DMS153 (cell line): ENCODE measurements at regions not wholly inside any gene's neighbourhood (a gene's known extent, or its start where the extent isn't known, plus 50 kb on each side); places are given as distances from the start of the nearest gene placed in this dataset.

Experiments used
- DNase-seq: peaks from one replicate; lab custom pipeline; 2025; lab: John Stamatoyannopoulos, UW

DNA sequence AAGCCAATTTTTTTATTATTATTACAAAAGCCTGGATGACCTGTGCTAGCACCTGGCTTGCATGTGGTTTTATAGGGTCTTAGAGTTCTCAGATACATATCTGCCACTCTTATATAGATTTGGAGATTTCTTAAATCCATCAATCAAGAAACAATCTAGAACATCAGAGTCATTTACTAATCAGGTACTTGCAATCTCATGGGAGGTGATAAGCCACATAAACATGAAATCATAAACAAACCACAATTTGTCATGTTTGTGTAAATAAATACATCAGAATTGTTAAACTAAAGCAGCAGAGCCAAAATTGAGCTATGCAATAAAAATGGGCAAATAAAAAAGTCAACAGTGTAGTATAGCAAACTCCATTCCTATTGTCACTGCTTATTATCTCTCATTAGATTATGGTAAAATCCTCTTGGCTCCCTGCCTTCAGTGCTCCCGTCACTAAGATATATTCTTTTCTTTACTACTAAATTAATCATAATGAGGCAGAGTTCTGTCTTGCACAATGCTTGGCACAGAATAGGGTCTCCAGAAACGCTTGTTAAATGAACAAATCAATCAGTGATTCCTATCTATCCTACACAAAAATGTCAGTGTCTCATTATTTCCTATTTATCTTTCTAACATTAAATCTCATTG, 108.7 kb upstream of the TTC29 start:
- DNase-seq: no peak

GRCh38 chr4:147056940-147057610, 111.4 kb upstream of the TTC29 start:
- no peak for DNase-seq

DNA sequence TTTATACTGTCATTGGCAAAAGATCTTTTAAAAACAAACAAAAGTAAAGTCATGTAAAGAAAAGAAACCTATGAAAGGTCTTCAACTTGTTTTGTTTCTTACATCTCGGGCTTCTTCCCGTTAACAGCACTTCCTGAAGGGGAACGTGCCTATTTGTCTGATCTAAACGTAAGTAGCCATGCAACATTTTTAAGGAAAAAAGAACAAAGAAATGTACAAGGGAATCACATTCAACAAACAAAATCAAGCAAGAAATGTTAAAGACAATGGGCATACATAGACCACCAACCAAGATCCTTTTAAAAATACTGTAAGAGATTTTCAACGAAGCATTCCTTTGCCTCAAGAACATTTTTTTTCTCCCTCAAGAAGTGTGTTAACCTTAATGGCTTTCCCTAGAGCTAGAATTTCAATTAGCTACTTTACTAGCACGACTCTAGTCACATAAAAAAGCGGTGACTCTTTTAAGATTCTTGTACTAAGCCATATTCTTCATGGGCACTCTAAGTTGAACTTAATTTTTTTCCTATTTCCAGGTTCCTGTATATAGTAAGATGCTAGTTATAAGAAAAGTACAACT, 112.0 kb upstream of the TTC29 start:
- DNase-seq: no peak

GRCh38 chr4:147059064-147059731, 113.5 kb upstream of the TTC29 start:
- no peak for DNase-seq

DNA sequence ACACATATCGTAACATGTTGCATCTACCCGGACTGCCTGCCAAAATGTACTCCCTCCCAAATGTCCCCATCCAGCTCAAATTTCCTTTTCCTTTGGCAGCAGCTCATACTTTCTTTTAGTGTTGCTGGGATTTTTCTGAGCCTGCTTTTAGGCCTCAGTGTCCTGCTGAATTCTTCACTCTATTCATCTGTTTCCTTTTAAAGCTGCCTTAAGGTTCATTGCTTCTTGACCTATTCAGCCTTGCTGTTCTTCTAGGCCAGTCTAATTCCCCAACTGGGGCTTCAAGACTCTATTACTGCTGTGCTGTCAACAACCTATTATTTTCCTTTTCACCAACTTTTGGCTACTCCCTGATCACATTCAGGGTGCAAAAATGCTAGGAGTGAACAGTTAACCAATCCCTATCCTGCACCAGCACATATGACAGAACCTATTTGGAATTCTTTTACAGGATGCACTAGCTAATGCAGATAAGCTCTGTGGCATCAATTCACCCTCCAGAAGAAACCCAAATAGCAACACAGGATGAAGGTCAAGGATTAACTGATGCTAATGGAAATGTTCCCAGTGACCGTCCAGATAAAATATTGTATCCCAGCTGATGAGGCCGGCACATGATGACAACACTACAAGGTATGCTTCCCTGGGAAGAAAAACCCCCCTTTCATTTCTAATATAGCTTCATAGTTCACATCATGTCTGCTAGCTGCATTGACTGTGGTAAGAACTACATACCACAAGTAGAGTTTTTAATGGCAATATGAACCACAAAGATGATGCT, 114.7 kb upstream of the TTC29 start:
- DNase-seq: no peak

DNA sequence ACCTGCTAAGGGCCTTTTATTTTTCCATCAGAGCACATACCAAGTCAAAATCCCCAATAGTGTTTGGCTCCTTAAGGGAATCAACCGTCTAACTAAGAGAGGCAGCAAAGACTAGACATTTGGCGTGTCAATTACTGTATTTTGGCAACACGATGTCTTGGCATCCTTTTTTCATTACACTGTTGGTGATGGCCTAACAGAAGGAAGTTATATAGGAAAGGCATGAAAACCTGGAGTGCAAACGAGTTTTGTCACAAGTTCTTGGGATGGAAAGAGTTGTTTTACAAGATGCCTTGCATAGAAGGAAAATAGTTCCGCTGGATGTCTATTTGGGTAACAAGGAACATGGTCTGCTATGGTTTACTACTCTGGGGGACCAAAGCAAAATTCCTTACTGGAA, 119.2 kb upstream of the TTC29 start:
- no peak for DNase-seq

- DNase-seq: no peak
These were observed 122.9 kb upstream of the TTC29 start for GRCh38 chr4:147068564-147068963.

- DNase-seq: no peak
These were observed 125.6 kb upstream of the TTC29 start for GRCh38 chr4:147071209-147071740.

DNA sequence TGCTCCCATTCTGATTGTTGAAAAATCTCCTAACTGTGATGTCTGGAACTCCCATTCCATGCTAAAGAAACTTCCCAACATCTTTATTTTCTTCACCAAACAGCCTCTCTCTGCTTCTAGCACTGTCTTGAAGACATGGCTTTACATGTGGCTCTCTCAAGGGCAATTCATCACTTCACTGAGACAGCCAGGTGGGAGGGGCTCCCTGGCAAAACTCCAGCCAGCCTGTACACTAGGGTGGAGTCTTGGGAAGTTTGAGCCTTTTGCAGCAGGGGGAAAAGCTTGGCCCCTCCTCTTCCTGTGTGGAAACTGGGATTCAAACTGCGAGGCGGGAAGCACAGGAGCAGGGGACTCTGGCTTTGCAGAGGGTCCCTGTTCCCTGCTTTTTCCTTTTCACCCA, 130.5 kb upstream of the TTC29 start:
- no peak for DNase-seq

GRCh38 chr4:147076728-147077127, 131.1 kb upstream of the TTC29 start:
- DNase-seq: no peak

- no peak for DNase-seq
These were observed 132.7 kb upstream of the TTC29 start for GRCh38 chr4:147078362-147078761.

DNA sequence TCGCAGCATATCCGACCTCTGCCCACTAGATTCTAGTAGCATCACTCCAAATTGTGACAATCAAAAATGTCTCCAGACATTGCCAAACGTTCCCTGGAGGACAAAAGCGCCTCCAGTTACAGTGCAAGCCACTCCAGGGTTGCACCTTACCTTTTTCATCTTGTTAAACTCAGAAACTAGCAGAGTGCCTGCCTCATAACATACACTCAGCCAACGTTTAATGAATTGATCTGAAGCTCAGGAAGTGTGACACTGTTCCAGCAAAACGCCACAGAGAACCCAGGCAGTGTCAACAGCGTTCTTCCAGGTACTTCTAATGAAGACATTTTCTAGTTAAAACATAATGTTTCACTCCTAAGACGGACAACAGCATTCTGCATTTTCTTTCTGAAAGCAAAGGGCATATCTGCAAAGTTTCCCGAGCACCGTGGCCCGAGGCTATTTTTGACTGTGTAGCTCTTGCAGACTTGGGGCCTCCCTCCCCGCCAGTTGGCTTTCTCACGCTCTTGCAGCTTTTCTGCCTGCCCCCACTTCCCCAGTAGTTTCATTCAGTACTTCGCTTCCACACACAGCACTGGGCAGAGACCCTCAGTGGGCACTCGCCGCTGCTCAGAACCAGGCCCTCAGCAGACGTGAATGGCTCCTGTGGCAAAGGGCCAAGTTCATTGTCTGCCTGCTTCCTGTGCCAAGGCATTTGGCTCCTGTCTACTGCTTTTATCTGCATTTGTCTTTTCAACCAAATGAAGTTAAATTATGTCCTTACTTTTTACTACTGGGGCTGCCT, 133.4 kb upstream of the TTC29 start:
- DNase-seq: no peak

DNA sequence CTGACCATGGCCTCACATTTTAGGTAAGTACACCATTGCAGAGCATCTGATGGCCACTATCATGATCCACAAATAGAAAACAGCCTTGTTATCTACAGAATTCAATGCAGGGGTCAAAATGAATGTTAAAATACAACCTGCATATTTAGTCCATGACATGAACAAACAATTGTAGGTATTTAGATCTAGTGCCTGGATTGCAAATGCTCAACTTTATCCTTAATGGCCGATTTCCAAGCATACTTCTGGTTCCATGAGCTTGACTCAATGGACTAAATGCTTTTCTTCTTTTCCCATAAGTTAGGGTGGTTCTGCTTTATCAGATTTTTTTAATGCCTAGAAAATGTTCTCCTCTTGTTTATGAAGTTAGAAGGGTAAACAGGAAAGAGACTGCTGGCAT, 139.2 kb upstream of the TTC29 start:
- no peak for DNase-seq

DNA sequence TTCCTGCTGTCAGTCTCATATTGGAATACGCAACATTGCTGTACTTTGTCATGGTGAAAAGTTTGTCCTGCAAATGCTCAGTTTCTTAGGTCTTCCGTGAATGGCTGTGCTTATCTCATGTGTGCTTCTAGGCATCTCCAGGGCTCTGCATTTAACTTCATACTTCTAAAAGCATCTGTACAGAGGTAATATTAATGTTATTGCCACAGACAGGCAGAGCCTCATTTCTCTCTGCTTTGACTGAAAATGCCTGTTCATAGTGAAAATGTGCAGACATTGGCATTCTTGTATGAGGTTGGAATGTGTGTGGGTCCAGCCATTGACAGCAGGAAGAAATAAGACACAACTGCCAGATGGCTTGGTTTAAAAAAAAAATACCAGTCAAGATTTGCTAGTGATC, 140.1 kb upstream of the TTC29 start:
- DNase-seq: no peak

GRCh38 chr4:147088146-147088545, 142.5 kb upstream of the TTC29 start:
- no peak for DNase-seq

GRCh38 chr4:147090486-147090885, 144.8 kb upstream of the TTC29 start:
- no peak for DNase-seq

DNA sequence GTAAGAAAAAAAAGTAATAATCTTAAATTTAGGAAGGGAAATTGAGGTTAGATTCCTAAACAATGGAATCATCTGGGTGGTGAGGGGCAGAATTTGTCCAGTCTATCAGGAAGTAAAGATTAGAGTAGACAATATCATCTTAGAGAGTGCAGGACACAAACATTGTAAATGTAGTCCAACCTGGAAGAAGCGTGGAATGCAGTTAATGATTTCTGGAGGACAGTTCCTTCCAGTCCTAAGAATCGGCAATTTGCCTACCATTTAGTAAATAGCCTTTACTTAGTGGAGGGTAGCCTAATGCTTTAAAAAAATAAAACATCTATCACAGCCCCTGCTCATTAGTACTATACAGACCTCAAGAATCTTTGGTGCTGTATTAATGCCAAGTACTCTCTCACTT, 147.5 kb upstream of the TTC29 start:
- no peak for DNase-seq

DNA sequence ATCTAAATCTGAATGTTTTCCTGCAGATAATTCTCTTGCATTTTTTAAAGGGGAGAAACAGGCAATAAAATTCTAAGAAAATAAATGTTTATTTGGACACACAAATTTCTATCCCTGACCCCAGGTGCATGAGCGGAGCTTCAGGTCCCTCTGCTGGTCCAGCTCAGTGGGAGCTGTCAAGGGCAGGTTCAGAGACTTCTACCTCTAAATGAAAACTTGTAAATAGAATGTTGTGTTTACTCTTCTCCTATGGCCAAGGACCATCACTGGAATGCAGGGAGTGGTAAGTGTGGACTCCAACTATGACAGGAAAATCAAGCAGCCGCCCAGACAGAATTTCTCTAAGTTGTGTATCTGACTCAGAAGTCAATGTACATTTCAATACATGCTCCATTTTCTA, 148.6 kb upstream of the TTC29 start:
- DNase-seq: no peak

- peak; percentile 5 for DNase-seq
These were observed 151.3 kb upstream of the TTC29 start for GRCh38 chr4:147096667-147097604.

DNA sequence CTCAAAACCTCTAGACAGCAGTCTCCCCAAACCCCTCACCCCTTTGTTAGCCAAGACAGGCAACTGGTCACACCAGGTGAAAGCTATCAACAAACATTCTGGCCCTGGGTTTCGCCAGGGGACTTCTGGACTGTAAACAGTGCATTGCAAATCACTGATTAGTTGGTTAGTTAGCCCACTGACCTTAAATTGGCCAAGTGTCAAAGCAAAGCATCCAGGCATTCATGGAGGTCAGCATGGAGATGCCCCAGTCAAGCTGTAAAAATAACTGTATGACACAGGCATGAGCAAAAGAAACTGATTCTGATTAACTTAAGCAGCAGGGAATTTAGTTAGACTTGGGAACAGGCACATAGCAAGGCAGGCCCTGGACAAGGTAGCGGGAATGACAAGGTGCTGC, 156.0 kb upstream of the TTC29 start:
- DNase-seq: no peak
